ENCODE measurements at regions not wholly inside any gene's neighbourhood (a gene's known extent, or its start where the extent isn't known, plus 50 kb on each side); places are given as distances from the start of the nearest gene placed in this dataset.
A peak's percentile ranks its signal among the peaks of the same experiment; 100 is the strongest.

DNA sequence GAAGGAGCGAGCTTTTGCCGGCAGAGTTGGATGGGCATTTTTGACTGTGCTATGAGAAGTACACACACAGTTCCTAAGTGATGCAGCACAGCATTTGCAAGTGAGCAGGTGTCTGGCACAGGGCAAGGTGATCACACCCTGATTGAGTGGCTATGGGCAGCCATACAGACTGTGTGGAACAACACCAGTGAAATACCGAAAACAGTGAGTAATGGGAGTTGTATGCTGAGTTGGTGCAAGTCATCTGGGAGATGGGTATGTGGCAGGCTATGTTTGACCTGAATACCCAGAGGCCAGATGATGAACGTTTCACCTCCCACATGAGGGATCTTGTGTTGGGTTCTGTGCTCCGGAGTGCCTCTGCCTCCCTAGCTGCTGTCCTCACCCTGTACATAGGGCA is 53.5 kb upstream of the TIPARP start:
- Histone ChIP-seq H3K27ac (ENCODE audit: low read depth, low read length) (no peak overlapping the region), H3K4me3 (ENCODE audit: low read depth, low read length) (no peak overlapping the region), H3K36me3 (ENCODE audit: insufficient read depth, low read length) (no peaks in the 10 kb centered on the region), H3K4me1 (ENCODE audit: control insufficient read depth, insufficient read depth, low read length, unreplicated experiment) (peaks cover 50% of the 10 kb centered on the region), H2AFZ (ENCODE audit: low read length, unreplicated experiment) (no peak overlapping the region), H3K79me2 (ENCODE audit: control insufficient read depth, insufficient read depth, low read length, unreplicated experiment) (no peaks in the 10 kb centered on the region), H3K27me3 (ENCODE audit: insufficient read depth, low read length) (no peaks in the 10 kb centered on the region)

DNA sequence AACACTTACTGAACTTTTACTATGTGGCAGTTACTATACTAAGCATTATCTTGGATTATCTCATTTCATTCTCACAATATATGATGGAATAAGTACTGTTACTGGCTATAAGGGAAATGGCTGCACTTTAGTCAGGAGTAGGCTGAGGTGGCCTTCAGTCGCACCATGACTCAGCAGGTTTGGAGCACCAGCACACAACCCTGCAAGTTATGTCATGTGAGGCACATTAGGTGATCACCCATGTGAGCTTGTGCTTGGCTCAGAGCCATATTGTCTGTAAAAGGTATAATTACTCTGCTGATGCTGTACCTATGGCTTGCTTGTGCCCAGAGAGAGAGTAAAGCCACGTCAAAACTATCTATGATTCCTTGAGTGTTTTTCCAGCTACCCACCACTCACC is 54.1 kb upstream of the TIPARP start:
- H3K27me3 ChIP-seq (ENCODE audit: insufficient read depth, low read length), result no peaks in the 10 kb centered on the region
- no peaks in the 10 kb centered on the region for H3K36me3 ChIP-seq (ENCODE audit: insufficient read depth, low read length)
- peaks cover 56% of the 10 kb centered on the region for H3K4me1 ChIP-seq (ENCODE audit: control insufficient read depth, insufficient read depth, low read length, unreplicated experiment)
- H3K79me2 ChIP-seq (ENCODE audit: control insufficient read depth, insufficient read depth, low read length, unreplicated experiment), result no peaks in the 10 kb centered on the region
- no peak overlapping the region for H3K4me3 ChIP-seq (ENCODE audit: low read depth, low read length)
- no peak overlapping the region for H3K27ac ChIP-seq (ENCODE audit: low read depth, low read length)
- no peak overlapping the region for H2AFZ ChIP-seq (ENCODE audit: low read length, unreplicated experiment)

DNA sequence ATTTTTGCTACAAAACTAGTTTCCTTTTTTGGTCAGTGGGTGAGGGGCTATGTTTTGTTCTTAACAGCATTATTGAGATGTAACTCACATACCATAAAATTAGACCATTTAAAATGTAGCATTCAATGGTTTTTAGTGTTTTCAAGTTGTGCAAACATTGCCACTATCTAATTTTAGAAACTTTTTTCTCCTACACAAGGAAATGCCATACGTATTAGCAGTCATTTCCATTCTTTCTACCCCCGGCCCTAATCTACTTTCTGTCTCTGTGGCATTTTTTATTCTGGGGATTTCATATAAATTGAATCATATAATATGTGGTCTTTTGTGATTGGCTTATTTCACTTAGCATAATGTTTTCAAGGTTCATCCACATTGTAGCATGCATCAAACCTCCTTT is 55.0 kb upstream of the TIPARP start:
- H3K36me3 ChIP-seq (ENCODE audit: insufficient read depth, low read length), result no peaks in the 10 kb centered on the region
- H3K27ac ChIP-seq (ENCODE audit: low read depth, low read length), result peak overlapping the region; percentile 98
- H3K4me3 ChIP-seq (ENCODE audit: low read depth, low read length), result no peak overlapping the region
- no peaks in the 10 kb centered on the region for H3K27me3 ChIP-seq (ENCODE audit: insufficient read depth, low read length)
- H3K4me1 ChIP-seq (ENCODE audit: control insufficient read depth, insufficient read depth, low read length, unreplicated experiment), result peaks cover 65% of the 10 kb centered on the region
- no peak overlapping the region for H2AFZ ChIP-seq (ENCODE audit: low read length, unreplicated experiment)
- H3K79me2 ChIP-seq (ENCODE audit: control insufficient read depth, insufficient read depth, low read length, unreplicated experiment), result no peaks in the 10 kb centered on the region

DNA sequence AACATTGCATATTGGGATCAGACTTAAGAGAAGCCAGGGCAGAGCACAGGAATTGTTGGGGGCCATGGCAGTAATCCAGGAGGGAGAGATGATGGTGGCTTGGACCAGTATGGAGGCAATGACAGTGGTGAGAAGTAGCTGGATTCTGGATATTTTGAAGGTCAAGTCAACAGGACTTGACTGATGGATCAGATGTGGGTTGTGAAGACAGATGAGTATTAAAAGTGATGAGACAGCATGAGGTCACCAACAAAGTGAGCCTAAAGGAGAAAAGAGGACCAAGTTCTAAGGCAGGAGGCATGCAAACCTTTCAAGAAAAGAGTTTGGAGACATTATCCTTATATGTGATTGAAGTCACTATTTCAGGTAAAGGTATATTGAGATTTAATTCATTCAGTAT is 56.6 kb upstream of the TIPARP start:
- Histone ChIP-seq H3K4me1 (ENCODE audit: control insufficient read depth, insufficient read depth, low read length, unreplicated experiment) (peaks cover 71% of the 10 kb centered on the region), H3K79me2 (ENCODE audit: control insufficient read depth, insufficient read depth, low read length, unreplicated experiment) (no peaks in the 10 kb centered on the region), H3K36me3 (ENCODE audit: insufficient read depth, low read length) (no peaks in the 10 kb centered on the region), H2AFZ (ENCODE audit: low read length, unreplicated experiment) (no peak overlapping the region), H3K27me3 (ENCODE audit: insufficient read depth, low read length) (no peaks in the 10 kb centered on the region), H3K27ac (ENCODE audit: low read depth, low read length) (peak overlapping the region; percentile 98), H3K4me3 (ENCODE audit: low read depth, low read length) (no peak overlapping the region)

DNA sequence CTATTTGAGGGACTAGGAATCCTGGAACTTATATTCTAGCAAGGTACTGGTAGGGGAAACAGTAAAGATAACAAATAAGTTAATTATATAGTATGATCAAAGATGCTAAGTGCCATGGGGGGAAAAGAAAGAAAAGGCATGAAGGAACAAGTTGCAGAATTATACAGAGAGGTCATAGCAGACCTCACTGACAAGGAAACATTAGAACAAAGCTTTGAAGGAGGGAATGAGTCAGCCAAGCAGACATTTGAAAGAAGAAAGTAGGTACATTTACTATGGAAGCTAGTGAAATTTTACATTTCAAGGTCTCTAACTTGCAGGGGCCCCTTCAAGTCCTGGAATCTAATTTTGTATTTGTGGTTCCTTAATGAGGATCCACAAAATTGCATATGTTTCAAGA is 57.2 kb upstream of the TIPARP start:
- H3K4me3 ChIP-seq (ENCODE audit: low read depth, low read length), result no peak overlapping the region

DNA sequence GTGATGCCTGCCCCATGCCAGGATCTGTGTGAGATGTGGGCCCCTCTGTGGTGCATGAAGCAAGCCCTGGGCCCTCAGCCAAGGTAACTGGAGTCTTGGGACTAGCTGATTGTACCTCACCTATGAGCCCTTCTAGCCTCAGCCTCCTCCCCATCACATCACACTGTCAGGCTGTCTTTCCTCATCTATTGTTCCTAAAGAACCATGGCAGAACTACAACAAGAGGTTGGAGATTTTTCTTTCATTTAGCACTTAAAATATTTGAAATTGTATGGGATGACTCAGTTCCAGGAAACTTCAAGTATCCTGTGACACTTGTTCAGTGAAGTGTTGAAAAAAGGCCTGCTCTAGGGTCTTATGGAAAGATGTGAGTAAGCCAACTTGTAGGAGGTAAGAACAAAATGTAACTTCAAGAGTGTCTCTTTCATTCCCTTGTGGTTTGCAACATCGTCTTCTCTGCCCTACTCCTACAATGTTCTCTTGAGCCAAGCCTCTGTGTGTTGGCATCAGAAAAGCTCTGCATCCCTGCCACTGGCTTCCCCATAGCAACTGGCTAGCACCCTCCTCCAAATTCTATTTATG is 58.7 kb upstream of the TIPARP start:
- no peaks in the 10 kb centered on the region for H3K79me2 ChIP-seq (ENCODE audit: control insufficient read depth, insufficient read depth, low read length, unreplicated experiment)
- no peaks in the 10 kb centered on the region for H3K36me3 ChIP-seq (ENCODE audit: insufficient read depth, low read length)
- peak overlapping the region; percentile 0 for H2AFZ ChIP-seq (ENCODE audit: low read length, unreplicated experiment)
- peak overlapping the region; percentile 19; the same call in 1 of the 2 replicates for H3K4me3 ChIP-seq (ENCODE audit: low read depth, low read length)
- no peaks in the 10 kb centered on the region for H3K27me3 ChIP-seq (ENCODE audit: insufficient read depth, low read length)
- H3K27ac ChIP-seq (ENCODE audit: low read depth, low read length), result peak overlapping the region; percentile 98
- H3K4me1 ChIP-seq (ENCODE audit: control insufficient read depth, insufficient read depth, low read length, unreplicated experiment), result peaks cover 66% of the 10 kb centered on the region

More for the DNA sequence above, 57.2 kb upstream of the TIPARP start:
- H3K4me1 ChIP-seq (ENCODE audit: control insufficient read depth, insufficient read depth, low read length, unreplicated experiment), result peaks cover 71% of the 10 kb centered on the region
- H3K27me3 ChIP-seq (ENCODE audit: insufficient read depth, low read length), result no peaks in the 10 kb centered on the region
- no peaks in the 10 kb centered on the region for H3K79me2 ChIP-seq (ENCODE audit: control insufficient read depth, insufficient read depth, low read length, unreplicated experiment)
- peak overlapping the region; percentile 98 for H3K27ac ChIP-seq (ENCODE audit: low read depth, low read length)
- no peaks in the 10 kb centered on the region for H3K36me3 ChIP-seq (ENCODE audit: insufficient read depth, low read length)
- peak overlapping the region; percentile 23 for H2AFZ ChIP-seq (ENCODE audit: low read length, unreplicated experiment)

DNA sequence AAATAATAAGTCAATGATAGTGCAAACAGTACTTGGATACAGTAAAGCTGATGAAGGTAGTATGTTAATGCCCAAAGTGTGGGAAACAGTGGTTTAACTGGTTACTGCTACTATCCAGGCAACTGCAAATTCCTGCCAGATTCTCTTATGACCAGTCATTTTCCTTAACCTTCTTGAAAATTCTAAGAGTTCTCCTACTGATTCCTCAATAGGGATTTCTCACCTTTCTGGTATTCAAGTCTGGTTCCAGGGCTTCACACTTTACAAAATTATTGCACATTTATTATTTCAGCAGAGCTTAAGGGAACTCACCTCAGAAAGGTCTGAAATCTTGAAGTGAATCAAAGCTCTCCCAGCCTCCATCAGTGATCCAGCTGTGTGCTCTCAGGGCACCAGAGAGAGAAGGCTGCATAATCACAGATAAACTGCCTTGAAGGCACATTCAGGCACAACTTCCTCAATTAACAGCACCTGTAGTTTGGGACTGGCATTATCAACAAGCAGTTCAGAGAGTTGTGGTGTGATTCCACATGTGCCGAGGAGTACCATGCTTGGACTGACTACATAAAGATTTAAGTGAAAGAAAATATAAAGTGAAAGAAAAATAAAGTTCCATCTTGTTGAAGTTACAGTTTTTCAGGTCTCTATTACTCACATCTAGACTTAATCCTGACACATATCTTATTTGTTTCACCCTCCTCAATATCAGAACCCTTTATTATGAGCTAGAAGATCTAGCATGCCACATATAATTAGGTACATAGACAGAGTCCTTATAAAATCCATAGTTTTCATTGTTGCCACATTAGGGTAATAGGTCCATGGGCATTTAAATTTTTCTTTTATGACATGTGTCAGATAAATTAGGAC is 59.5 kb upstream of the TIPARP start:
- peak overlapping the region; percentile 19; the same call in 1 of the 2 replicates for H3K4me3 ChIP-seq (ENCODE audit: low read depth, low read length)
- H2AFZ ChIP-seq (ENCODE audit: low read length, unreplicated experiment), result peak overlapping the region; percentile 52
- no peaks in the 10 kb centered on the region for H3K79me2 ChIP-seq (ENCODE audit: control insufficient read depth, insufficient read depth, low read length, unreplicated experiment)
- peaks cover 63% of the 10 kb centered on the region for H3K4me1 ChIP-seq (ENCODE audit: control insufficient read depth, insufficient read depth, low read length, unreplicated experiment)
- no peaks in the 10 kb centered on the region for H3K27me3 ChIP-seq (ENCODE audit: insufficient read depth, low read length)
- no peaks in the 10 kb centered on the region for H3K36me3 ChIP-seq (ENCODE audit: insufficient read depth, low read length)
- peak overlapping the region; percentile 98 for H3K27ac ChIP-seq (ENCODE audit: low read depth, low read length)

DNA sequence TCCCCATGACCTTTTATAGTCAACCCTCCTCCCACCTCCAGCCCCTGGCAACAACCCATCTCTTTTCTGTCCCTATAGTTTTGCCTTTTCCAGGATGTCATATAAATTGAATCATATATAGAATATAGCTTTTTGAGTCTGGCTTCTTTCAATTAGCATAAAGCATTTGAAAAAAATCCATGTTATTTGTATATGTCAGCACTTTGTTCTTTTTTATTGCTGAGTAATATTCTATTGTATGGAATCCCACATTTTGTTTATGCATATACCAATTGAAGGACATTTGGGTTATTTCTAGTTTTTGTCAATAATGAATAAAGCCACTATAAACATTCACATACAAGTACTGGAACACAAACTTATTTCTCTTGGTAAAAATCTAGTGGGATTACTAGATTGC is 58.0 kb upstream of the SSR3 start:
- Histone ChIP-seq H3K27ac (ENCODE audit: low read depth, low read length) (no peak overlapping the region), H3K4me1 (ENCODE audit: control insufficient read depth, insufficient read depth, low read length, unreplicated experiment) (peaks cover 47% of the 10 kb centered on the region), H3K36me3 (ENCODE audit: insufficient read depth, low read length) (no peaks in the 10 kb centered on the region), H3K4me3 (ENCODE audit: low read depth, low read length) (no peak overlapping the region), H3K79me2 (ENCODE audit: control insufficient read depth, insufficient read depth, low read length, unreplicated experiment) (no peaks in the 10 kb centered on the region), H2AFZ (ENCODE audit: low read length, unreplicated experiment) (no peak overlapping the region), H3K27me3 (ENCODE audit: insufficient read depth, low read length) (no peaks in the 10 kb centered on the region)

DNA sequence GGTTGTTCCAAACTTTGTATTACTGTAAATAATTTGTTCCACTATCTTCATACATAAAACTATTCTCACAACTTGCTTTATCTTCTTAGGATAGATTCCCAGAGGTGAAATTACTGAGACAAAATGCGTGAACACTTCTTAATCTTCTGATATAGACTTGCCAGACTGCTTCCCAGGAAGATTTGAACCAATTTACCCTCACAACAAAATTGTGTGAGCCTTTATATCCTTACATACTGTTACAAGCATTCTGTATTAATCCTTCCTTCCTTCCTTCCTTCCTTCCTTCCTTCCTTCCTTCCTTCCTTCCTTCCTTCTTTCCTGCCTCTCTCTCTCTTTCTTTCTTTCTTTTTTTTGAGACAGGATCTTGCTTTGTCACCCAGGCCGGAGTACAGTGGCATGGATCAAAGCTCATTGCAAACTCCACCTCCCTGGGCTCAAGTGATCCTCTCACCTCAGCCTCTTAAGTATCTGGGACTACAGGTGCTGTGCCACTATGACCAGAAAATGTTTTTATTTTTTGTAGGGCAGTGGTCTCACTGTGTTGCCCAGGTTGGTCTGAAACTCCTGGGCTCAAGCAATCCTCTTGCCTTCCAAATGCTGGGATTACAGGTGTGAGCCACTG is 57.1 kb upstream of the SSR3 start:
- Histone ChIP-seq H3K36me3 (ENCODE audit: insufficient read depth, low read length) (no peaks in the 10 kb centered on the region), H3K27me3 (ENCODE audit: insufficient read depth, low read length) (no peaks in the 10 kb centered on the region), H3K4me1 (ENCODE audit: control insufficient read depth, insufficient read depth, low read length, unreplicated experiment) (peaks cover 42% of the 10 kb centered on the region), H3K79me2 (ENCODE audit: control insufficient read depth, insufficient read depth, low read length, unreplicated experiment) (no peaks in the 10 kb centered on the region), H3K27ac (ENCODE audit: low read depth, low read length) (no peak overlapping the region), H3K4me3 (ENCODE audit: low read depth, low read length) (no peak overlapping the region), H2AFZ (ENCODE audit: low read length, unreplicated experiment) (no peak overlapping the region)

DNA sequence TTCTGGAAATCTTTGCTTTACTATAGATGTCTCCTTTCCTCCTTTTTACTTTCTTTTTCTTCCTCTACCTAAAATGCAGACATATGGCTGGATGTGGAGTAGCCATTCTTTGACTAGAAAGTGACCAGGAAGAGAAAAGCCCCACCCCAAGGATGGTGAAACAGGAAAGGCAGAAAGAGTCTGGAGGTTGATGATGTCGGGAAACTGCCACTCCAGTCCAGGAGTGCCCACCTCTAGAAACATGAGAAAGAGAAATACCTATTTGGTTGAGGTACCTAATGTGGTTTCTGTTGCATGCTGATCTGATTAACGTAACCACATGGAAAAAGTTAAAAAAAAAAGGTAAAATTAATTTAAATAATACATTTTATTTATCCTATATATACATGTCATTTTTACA is 55.2 kb upstream of the SSR3 start:
- H2AFZ ChIP-seq (ENCODE audit: low read length, unreplicated experiment), result peak overlapping the region; percentile 86
- H3K36me3 ChIP-seq (ENCODE audit: insufficient read depth, low read length), result no peaks in the 10 kb centered on the region
- no peaks in the 10 kb centered on the region for H3K79me2 ChIP-seq (ENCODE audit: control insufficient read depth, insufficient read depth, low read length, unreplicated experiment)
- H3K27me3 ChIP-seq (ENCODE audit: insufficient read depth, low read length), result no peaks in the 10 kb centered on the region
- H3K4me3 ChIP-seq (ENCODE audit: low read depth, low read length), result no peak overlapping the region
- H3K4me1 ChIP-seq (ENCODE audit: control insufficient read depth, insufficient read depth, low read length, unreplicated experiment), result peaks cover 33% of the 10 kb centered on the region
- no peak overlapping the region for H3K27ac ChIP-seq (ENCODE audit: low read depth, low read length)

All from ACC112 (cell line).